Astrocyte (in vitro differentiated cells and primary cell): ENCODE measurements at regions not wholly inside any gene's neighbourhood (a gene's known extent, or its start where the extent isn't known, plus 50 kb on each side); places are given as distances from the start of the nearest gene placed in this dataset.
A peak's percentile ranks its signal among the peaks of the same experiment; 100 is the strongest.

Experiments
- DNase-seq: peaks from one replicate; pipeline ENCODE4 v3.0.0-alpha.2; 2010; ENCODE audit warnings: low read depth
- FAIRE-seq: peaks from 2 replicates; lab custom pipeline; 2011; peaks lifted over from hg19 to GRCh38; lab: Jason Lieb, UNC
- H2AFZ ChIP-seq: 2 replicates; pipeline ENCODE4 v1.6.0; 2012; ENCODE audit warnings: low read depth, low read length, inconsistent platforms
- H3K27ac ChIP-seq: 2 replicates; pipeline ENCODE4 v1.5.1; 2011; ENCODE audit warnings: low read depth, low read length, inconsistent platforms
- H3K27me3 ChIP-seq: 2 replicates; pipeline ENCODE4 v1.6.0; 2011; ENCODE audit warnings: low read length, inconsistent platforms; ENCODE audit not compliant: insufficient read depth
- H3K36me3 ChIP-seq: 2 replicates; pipeline ENCODE4 v1.5.1; 2011; ENCODE audit warnings: low read length, inconsistent platforms; ENCODE audit not compliant: insufficient read depth
- H3K4me1 ChIP-seq: 2 replicates; pipeline ENCODE4 v1.5.1; 2011; ENCODE audit warnings: low read length, inconsistent platforms; ENCODE audit not compliant: insufficient read depth
- H3K4me2 ChIP-seq: 2 replicates; pipeline ENCODE4 v1.6.0; 2012; ENCODE audit warnings: low read length, inconsistent platforms
- H3K4me3 ChIP-seq: 2 replicates; pipeline ENCODE4 v1.5.1; 2011; ENCODE audit warnings: low read depth, mild to moderate bottlenecking, low read length, inconsistent platforms; ENCODE audit not compliant: insufficient read depth
- H3K79me2 ChIP-seq: 2 replicates; pipeline ENCODE4 v1.6.0; 2012; ENCODE audit warnings: mild to moderate bottlenecking, low read length, inconsistent platforms; ENCODE audit not compliant: insufficient read depth
- H3K9ac ChIP-seq: 2 replicates; pipeline ENCODE4 v1.6.0; 2012; ENCODE audit warnings: mild to moderate bottlenecking, low read length, inconsistent platforms
- H3K9me3 ChIP-seq: 2 replicates; pipeline ENCODE4 v1.5.1; 2012; ENCODE audit warnings: low read depth, mild to moderate bottlenecking, low read length, inconsistent platforms; ENCODE audit not compliant: insufficient read depth
- H4K20me1 ChIP-seq: 2 replicates; pipeline ENCODE4 v1.6.0; 2012; ENCODE audit warnings: low read length, inconsistent platforms; ENCODE audit not compliant: insufficient read depth
- H3K27ac Mint-ChIP-seq: one replicate; pipeline ENCODE4 v1.8.0; 2021; ENCODE audit warnings: mild to moderate bottlenecking, mixed read lengths; ENCODE audit not compliant: unreplicated experiment
- H3K27me3 Mint-ChIP-seq: one replicate; pipeline ENCODE4 v1.8.0; 2021; ENCODE audit warnings: low read depth, mixed read lengths; ENCODE audit not compliant: unreplicated experiment
- H3K36me3 Mint-ChIP-seq: one replicate; pipeline ENCODE4 v1.8.0; 2021; ENCODE audit warnings: low read depth, mixed read lengths; ENCODE audit not compliant: unreplicated experiment
- H3K4me1 Mint-ChIP-seq: one replicate; pipeline ENCODE4 v1.8.0; 2021; ENCODE audit warnings: low read depth, mixed read lengths; ENCODE audit not compliant: unreplicated experiment
- H3K4me3 Mint-ChIP-seq: one replicate; pipeline ENCODE4 v1.8.0; 2021; ENCODE audit warnings: mild to moderate bottlenecking, moderate library complexity, mixed read lengths; ENCODE audit not compliant: unreplicated experiment
- H3K9me3 Mint-ChIP-seq: one replicate; pipeline ENCODE4 v1.8.0; 2021; ENCODE audit warnings: mild to moderate bottlenecking, mixed read lengths; ENCODE audit not compliant: unreplicated experiment
- EZH2 ChIP-seq: IDR thresholded peaks from 2 replicates; pipeline ENCODE4 v1.6.1; 2012; ENCODE audit warnings: mild to moderate bottlenecking, low read length, inconsistent platforms; ENCODE audit not compliant: insufficient read depth
- TF ChIP-seq, protein P1 (sequence below): IDR thresholded peaks from 2 replicates; pipeline ENCODE4 v1.5.1; 2011; ENCODE audit warnings: low read depth, mild to moderate bottlenecking, inconsistent platforms, low read length, moderate library complexity; ENCODE audit not compliant: insufficient read depth

DNA sequence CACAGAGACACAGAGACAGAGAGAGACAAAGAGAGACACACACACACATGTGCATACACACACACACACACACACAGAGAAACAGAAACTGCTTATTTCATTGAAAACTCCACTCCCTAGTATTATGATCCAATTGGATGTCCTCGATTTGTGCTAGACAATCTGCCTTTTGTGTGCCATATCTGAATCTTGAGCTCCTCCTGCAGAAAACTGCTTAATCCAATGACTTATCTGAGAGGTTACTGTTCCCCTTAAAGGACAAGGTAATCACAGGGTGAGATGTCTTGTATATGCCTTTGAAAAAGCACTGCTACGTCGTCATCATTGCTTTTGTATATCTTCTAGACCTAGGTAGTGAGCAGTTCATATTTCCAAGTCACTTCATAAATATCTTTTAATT lies 371.5 kb downstream of the LRIG3 start:
- no peak overlapping the region for H3K9ac ChIP-seq
- Mint-ChIP-seq H3K9me3 (no peaks in the 10 kb centered on the region), H3K4me3 (no peak overlapping the region), H3K27ac (no peak overlapping the region), H3K4me1 (no peaks in the 10 kb centered on the region), H3K27me3 (no peaks in the 10 kb centered on the region), H3K36me3 (no peaks in the 10 kb centered on the region)
- H2AFZ ChIP-seq: no peak overlapping the region
- no peaks in the 10 kb centered on the region for H3K36me3 ChIP-seq
- no peaks in the 10 kb centered on the region for H3K27me3 ChIP-seq
- H4K20me1 ChIP-seq: no peaks in the 10 kb centered on the region
- H3K27ac ChIP-seq: no peak overlapping the region
- no peak overlapping the region for H3K4me3 ChIP-seq
- H3K4me1 ChIP-seq: no peaks in the 10 kb centered on the region
- no peak for FAIRE-seq
- DNase-seq: no peak
- H3K9me3 ChIP-seq: no peaks in the 10 kb centered on the region
- TF ChIP-seq EZH2: no peak
- TF ChIP-seq, protein P1, sequence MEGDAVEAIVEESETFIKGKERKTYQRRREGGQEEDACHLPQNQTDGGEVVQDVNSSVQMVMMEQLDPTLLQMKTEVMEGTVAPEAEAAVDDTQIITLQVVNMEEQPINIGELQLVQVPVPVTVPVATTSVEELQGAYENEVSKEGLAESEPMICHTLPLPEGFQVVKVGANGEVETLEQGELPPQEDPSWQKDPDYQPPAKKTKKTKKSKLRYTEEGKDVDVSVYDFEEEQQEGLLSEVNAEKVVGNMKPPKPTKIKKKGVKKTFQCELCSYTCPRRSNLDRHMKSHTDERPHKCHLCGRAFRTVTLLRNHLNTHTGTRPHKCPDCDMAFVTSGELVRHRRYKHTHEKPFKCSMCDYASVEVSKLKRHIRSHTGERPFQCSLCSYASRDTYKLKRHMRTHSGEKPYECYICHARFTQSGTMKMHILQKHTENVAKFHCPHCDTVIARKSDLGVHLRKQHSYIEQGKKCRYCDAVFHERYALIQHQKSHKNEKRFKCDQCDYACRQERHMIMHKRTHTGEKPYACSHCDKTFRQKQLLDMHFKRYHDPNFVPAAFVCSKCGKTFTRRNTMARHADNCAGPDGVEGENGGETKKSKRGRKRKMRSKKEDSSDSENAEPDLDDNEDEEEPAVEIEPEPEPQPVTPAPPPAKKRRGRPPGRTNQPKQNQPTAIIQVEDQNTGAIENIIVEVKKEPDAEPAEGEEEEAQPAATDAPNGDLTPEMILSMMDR: no peak
- H3K79me2 ChIP-seq: no peaks in the 10 kb centered on the region
- H3K4me2 ChIP-seq: no peak overlapping the region

DNA sequence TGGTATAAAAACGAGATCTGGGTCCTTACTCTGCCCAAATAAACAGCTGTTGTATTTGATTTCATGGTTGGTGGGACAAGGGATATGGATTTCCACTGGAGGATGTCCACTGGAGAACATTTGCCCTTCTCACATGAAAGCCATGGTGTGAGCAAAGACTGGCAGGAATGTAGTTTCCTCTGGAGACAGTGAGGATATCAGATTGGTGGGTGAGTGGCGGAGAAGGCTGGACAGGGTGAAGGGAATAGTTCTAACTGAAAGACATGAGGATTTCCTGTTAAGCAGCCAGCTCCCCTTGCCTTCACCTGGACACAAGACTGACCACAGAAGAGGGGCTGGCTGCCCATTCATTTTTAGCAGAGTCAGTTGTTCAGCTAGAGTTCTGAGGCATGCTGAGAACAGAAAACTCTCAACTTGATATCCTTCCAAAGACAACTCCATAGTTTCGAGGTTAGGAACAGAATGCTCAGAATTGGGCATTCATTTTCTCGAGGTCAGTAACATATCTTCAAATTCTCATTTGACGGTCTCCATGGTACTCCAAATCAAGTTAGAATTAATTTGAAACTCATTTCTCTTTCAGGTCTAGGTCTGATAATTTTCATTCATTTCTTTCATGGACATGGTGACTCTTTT lies 365.7 kb downstream of the LRIG3 start:
- FAIRE-seq: no peak
- no peak overlapping the region for H3K27ac Mint-ChIP-seq
- no peaks in the 10 kb centered on the region for H3K36me3 ChIP-seq
- no peaks in the 10 kb centered on the region for H3K27me3 ChIP-seq
- H3K36me3 Mint-ChIP-seq: no peaks in the 10 kb centered on the region
- no peak overlapping the region for H3K27ac ChIP-seq
- H3K9ac ChIP-seq: no peak overlapping the region
- no peaks in the 10 kb centered on the region for H3K27me3 Mint-ChIP-seq
- H3K9me3 ChIP-seq: no peaks in the 10 kb centered on the region
- H2AFZ ChIP-seq: no peak overlapping the region
- DNase-seq: no peak
- H3K4me2 ChIP-seq: no peak overlapping the region
- H3K4me1 Mint-ChIP-seq: peaks cover 8% of the 10 kb centered on the region
- H4K20me1 ChIP-seq: no peaks in the 10 kb centered on the region
- H3K4me3 ChIP-seq: no peak overlapping the region
- no peaks in the 10 kb centered on the region for H3K79me2 ChIP-seq
- peaks cover 11% of the 10 kb centered on the region for H3K4me1 ChIP-seq
- H3K9me3 Mint-ChIP-seq: no peaks in the 10 kb centered on the region
- H3K4me3 Mint-ChIP-seq: no peak overlapping the region
- TF ChIP-seq, protein P1: no peak
- TF ChIP-seq EZH2: no peak

DNA sequence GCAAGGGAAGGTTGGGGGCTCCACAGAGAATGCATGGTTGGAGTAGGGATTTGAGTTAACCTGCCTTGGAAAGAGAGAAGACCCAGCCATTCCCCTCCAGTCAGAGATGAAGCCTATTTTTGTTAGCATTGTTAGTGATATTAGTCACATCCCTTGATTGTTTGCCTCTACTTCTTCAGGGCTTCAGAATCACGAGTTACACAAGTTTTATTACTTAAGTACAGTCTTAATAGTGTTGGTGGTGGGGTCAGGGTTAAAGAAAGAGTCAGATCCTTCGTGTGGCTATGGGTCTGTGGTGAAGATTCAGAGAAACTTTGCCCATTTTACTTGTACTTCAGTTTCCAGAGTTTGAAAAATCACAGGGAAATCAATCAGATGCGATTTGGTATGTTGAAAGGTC lies 363.1 kb downstream of the LRIG3 start:
- Mint-ChIP-seq H3K27ac (peak overlapping the region; percentile 2), H3K36me3 (no peaks in the 10 kb centered on the region), H3K4me1 (peaks cover 8% of the 10 kb centered on the region), H3K4me3 (no peak overlapping the region), H3K27me3 (no peaks in the 10 kb centered on the region), H3K9me3 (no peaks in the 10 kb centered on the region)
- H3K79me2 ChIP-seq: no peaks in the 10 kb centered on the region
- no peak overlapping the region for H2AFZ ChIP-seq
- TF ChIP-seq EZH2: no peak
- TF ChIP-seq, protein P1: no peak
- H3K27me3 ChIP-seq: no peaks in the 10 kb centered on the region
- no peak overlapping the region for H3K4me3 ChIP-seq
- H3K9ac ChIP-seq: no peak overlapping the region
- DNase-seq: peak; percentile 85
- peak overlapping the region; percentile 40 for H3K4me2 ChIP-seq
- no peaks in the 10 kb centered on the region for H3K36me3 ChIP-seq
- FAIRE-seq: peak; percentile 78
- no peaks in the 10 kb centered on the region for H4K20me1 ChIP-seq
- H3K9me3 ChIP-seq: no peaks in the 10 kb centered on the region
- peaks cover 11% of the 10 kb centered on the region for H3K4me1 ChIP-seq
- peak overlapping the region; percentile 29 for H3K27ac ChIP-seq
